Effector memory CD4-positive, alpha-beta T cell (primary cell): ENCODE measurements at regions not wholly inside any gene's neighbourhood (a gene's known extent, or its start where the extent isn't known, plus 50 kb on each side); places are given as distances from the start of the nearest gene placed in this dataset.

Source experiments
- DNase-seq, 3 donors: peaks; one replicate each; pipeline ENCODE4 v3.0.0-alpha.2; 2020
- H3K27ac ChIP-seq: 2 replicates; pipeline ENCODE4 v1.7.0; 2013; ENCODE audit warnings: mild to moderate bottlenecking, low read length, moderate library complexity; ENCODE audit not compliant: insufficient read depth, poor library complexity, severe bottlenecking
- H3K27me3 ChIP-seq: replicated peaks from 2 replicates; pipeline ENCODE4 v1.7.0; 2013; ENCODE audit warnings: mild to moderate bottlenecking, low read length; ENCODE audit not compliant: insufficient read depth, control insufficient read depth, poor library complexity, severe bottlenecking
- H3K36me3 ChIP-seq: 2 replicates; pipeline ENCODE4 v1.7.0; 2013; ENCODE audit warnings: mild to moderate bottlenecking, low read length, moderate library complexity; ENCODE audit not compliant: control insufficient read depth, insufficient read depth
- H3K4me1 ChIP-seq: 2 replicates; pipeline ENCODE4 v1.7.0; 2013; ENCODE audit warnings: low read length, mild to moderate bottlenecking; ENCODE audit not compliant: control insufficient read depth, insufficient read depth, poor library complexity, severe bottlenecking
- H3K4me3 ChIP-seq: 2 replicates; pipeline ENCODE4 v1.7.0; 2013; ENCODE audit warnings: low read length, low read depth, mild to moderate bottlenecking; ENCODE audit not compliant: insufficient read depth, poor library complexity, severe bottlenecking
- H3K9me3 ChIP-seq: 2 replicates; pipeline ENCODE4 v1.7.0; 2013; ENCODE audit warnings: mild to moderate bottlenecking, low read length, moderate library complexity; ENCODE audit not compliant: control insufficient read depth

- Histone ChIP-seq H3K36me3 (no peaks in the 10 kb centered on the region), H3K4me3 (no peak overlapping the region), H3K4me1 (no peaks in the 10 kb centered on the region), H3K27ac (no peak overlapping the region), H3K9me3 (no peaks in the 10 kb centered on the region), H3K27me3 (no peaks in the 10 kb centered on the region)
- DNase-seq: no peak
Observed at GRCh38 chr13:31081316-31081715, 80.4 kb downstream of the HSPH1 start.

DNA sequence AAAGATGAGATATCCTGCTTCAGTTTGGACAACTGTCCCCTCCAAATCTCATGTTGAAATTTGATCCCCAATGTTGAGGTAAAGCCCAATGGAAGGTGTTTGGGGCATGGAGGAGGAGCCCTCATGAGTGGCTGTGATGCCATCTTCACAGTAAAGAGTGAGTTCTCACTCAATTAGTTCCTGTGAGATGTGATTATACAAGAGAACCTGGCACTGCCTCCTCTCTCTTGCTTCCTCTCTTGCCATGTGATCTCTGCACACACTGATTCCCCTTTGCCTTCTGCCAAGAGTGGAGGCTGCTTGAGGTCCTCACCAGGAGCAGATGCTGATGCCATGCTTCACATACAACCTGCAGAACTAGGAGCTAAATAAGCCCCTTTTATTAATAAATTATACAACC is 86.9 kb downstream of the HSPH1 start:
- no peak for DNase-seq
- H3K9me3 ChIP-seq: no peaks in the 10 kb centered on the region
- H3K4me3 ChIP-seq: no peak overlapping the region
- H3K36me3 ChIP-seq: no peaks in the 10 kb centered on the region
- H3K4me1 ChIP-seq: no peaks in the 10 kb centered on the region
- H3K27me3 ChIP-seq: no peaks in the 10 kb centered on the region
- H3K27ac ChIP-seq: no peak overlapping the region

GRCh38 chr13:31073859-31074718 is 87.6 kb downstream of the HSPH1 start:
- no peak for DNase-seq
- no peaks in the 10 kb centered on the region for H3K4me1 ChIP-seq
- H3K9me3 ChIP-seq: no peaks in the 10 kb centered on the region
- no peaks in the 10 kb centered on the region for H3K27me3 ChIP-seq
- H3K4me3 ChIP-seq: no peak overlapping the region
- no peak overlapping the region for H3K27ac ChIP-seq
- no peaks in the 10 kb centered on the region for H3K36me3 ChIP-seq

DNA sequence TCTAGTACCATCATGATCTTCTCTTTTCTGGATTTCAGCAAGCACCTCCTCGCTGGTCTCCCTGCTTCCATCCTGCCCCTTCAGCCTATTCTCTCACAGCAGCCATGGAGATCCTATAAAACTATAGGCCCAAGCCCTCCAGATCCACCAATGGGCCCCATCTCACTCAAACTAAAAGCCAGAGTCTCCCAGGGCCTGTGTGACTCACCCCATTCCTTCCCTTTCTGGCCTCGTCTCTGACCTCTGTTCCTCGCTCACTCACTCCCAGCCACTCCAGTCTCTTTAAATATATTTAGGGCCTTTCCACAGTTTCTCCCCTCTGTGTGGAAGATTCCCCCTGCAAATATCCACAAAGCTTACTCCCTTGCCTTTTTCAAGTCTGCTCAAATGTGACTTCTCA is 89.7 kb downstream of the HSPH1 start:
- Histone ChIP-seq H3K36me3 (no peaks in the 10 kb centered on the region), H3K9me3 (no peaks in the 10 kb centered on the region), H3K4me3 (no peak overlapping the region), H3K27ac (no peak overlapping the region), H3K27me3 (no peaks in the 10 kb centered on the region), H3K4me1 (no peaks in the 10 kb centered on the region)
- no peak for DNase-seq

DNA sequence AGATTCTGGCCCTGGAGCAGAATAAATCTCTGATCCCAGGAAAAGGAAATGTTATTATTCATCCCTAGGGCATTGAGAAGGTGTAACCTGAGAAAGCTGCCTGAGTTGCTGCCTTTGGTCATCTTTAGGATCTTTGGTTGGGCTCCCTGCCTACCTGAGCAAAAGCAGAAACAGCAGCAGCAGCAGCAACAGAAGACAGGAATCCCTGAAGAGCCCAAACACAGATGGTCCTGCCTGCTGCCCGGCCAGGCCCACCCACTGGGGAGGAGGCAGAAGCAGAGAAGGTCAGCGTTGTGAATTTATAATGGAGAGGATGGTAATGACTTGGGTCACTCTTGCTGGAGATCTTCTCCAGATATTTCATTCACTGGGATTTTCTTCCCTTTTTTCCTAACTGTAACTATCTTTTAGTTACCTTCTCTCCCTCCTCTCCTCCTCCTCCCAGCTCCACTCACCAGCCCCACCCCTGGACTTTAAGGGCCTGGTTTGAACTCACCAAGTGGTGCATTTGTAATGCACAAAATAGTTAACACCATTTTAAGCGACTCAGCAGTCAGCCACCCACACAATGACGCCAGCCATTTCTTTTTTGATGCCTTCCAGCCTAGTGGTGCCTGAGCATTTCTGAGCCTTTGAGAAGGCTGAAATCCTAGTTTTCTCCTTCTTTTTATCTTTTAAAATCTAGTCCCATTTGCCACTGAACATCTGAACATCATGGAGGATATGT is 91.7 kb downstream of the HSPH1 start:
- no peak for DNase-seq
- Histone ChIP-seq H3K36me3 (no peaks in the 10 kb centered on the region), H3K27me3 (no peaks in the 10 kb centered on the region), H3K9me3 (no peaks in the 10 kb centered on the region), H3K4me3 (no peak overlapping the region), H3K4me1 (no peaks in the 10 kb centered on the region), H3K27ac (no peak overlapping the region)

GRCh38 chr13:31068119-31068423 is 93.6 kb downstream of the HSPH1 start:
- H3K36me3 ChIP-seq: no peaks in the 10 kb centered on the region

GRCh38 chr13:31067416-31068118 is 94.1 kb downstream of the HSPH1 start:
- no peak overlapping the region for H3K4me3 ChIP-seq
- no peaks in the 10 kb centered on the region for H3K27me3 ChIP-seq
- H3K4me1 ChIP-seq: no peaks in the 10 kb centered on the region
- DNase-seq: no peak
- H3K9me3 ChIP-seq: no peaks in the 10 kb centered on the region
- H3K36me3 ChIP-seq: no peaks in the 10 kb centered on the region
- H3K27ac ChIP-seq: no peak overlapping the region

More at GRCh38 chr13:31068119-31068423, 93.6 kb downstream of the HSPH1 start:
- Histone ChIP-seq H3K27ac (no peak overlapping the region), H3K27me3 (no peaks in the 10 kb centered on the region), H3K4me3 (no peak overlapping the region), H3K9me3 (no peaks in the 10 kb centered on the region), H3K4me1 (no peaks in the 10 kb centered on the region)
- no peak for DNase-seq

DNA sequence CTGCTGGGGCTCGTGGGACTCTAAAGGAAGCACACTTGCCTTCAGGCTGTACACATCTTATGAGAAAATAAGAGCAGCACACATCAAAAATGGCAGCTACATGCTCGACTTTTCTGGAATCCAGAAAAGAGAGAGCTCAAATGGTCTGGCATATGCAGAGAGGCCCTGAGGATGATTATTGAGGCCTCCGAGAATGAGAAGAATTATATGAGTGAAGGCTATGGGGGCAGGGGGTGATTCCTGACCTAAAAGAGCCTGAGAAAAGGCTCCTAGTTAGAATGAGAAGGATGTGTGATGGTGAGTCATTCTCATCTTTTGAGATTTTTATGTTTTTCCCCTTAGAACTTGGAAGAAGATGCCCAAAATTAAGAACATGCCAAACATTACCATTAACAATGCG is 97.1 kb downstream of the HSPH1 start:
- no peaks in the 10 kb centered on the region for H3K36me3 ChIP-seq
- H3K9me3 ChIP-seq: no peaks in the 10 kb centered on the region
- no peaks in the 10 kb centered on the region for H3K27me3 ChIP-seq
- H3K4me3 ChIP-seq: no peak overlapping the region
- H3K4me1 ChIP-seq: no peaks in the 10 kb centered on the region
- no peak overlapping the region for H3K27ac ChIP-seq
- no peak for DNase-seq

GRCh38 chr13:31063772-31064171 is 97.9 kb downstream of the HSPH1 start:
- Histone ChIP-seq H3K27me3 (no peaks in the 10 kb centered on the region), H3K4me1 (no peaks in the 10 kb centered on the region), H3K4me3 (no peak overlapping the region), H3K27ac (no peak overlapping the region), H3K36me3 (no peaks in the 10 kb centered on the region), H3K9me3 (no peaks in the 10 kb centered on the region)
- DNase-seq: no peak

DNA sequence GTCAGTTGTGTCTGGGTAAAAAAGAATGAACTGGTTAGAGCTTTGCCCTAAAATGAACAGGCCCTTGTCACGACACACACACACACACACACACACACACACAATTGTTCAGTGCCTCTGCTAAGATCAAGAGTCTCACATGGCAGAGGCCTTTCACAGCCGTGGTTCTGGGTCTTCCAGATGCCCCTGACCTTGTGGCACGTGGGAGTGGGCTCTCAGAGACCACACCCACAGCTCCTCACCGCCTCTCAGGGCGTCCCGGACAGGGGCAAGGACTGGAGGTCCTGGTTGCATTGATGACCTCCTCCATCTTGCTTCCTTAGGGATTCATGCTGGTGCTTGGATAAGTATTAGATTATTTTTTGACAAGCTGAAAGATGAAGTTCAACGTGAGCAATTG is 101.0 kb downstream of the HSPH1 start:
- Histone ChIP-seq H3K27me3 (no peaks in the 10 kb centered on the region), H3K4me1 (no peaks in the 10 kb centered on the region), H3K4me3 (no peak overlapping the region), H3K36me3 (no peaks in the 10 kb centered on the region), H3K9me3 (no peaks in the 10 kb centered on the region), H3K27ac (no peak overlapping the region)
- no peak for DNase-seq
